T-helper 1 cell treated with Interleukin-12 subunit alpha and Interleukin-12 subunit beta and Interleukin-4 antibody, amounts not matched to agents 30 μg/mL and 1 μg/mL, for 36 hours (primary cell): ENCODE measurements at regions not wholly inside any gene's neighbourhood (a gene's known extent, or its start where the extent isn't known, plus 50 kb on each side); places are given as distances from the start of the nearest gene placed in this dataset.
"Not testable (repeated sequence)": the region's sequence is repeated elsewhere in the genome, so short reads cannot be mapped to it uniquely, and the experiment has no call there.

Experiments used
- H3K27ac Mint-ChIP-seq: one replicate; pipeline ENCODE4 v1.8.0; 2021; ENCODE audit warnings: mild to moderate bottlenecking, mixed read lengths
- H3K27me3 Mint-ChIP-seq: one replicate; pipeline ENCODE4 v1.8.0; 2021; ENCODE audit warnings: low read depth, mixed read lengths
- H3K36me3 Mint-ChIP-seq: one replicate; pipeline ENCODE4 v1.8.0; 2021; ENCODE audit warnings: low read depth, mixed read lengths
- H3K4me1 Mint-ChIP-seq: one replicate; pipeline ENCODE4 v1.8.0; 2021; ENCODE audit warnings: low read depth, mixed read lengths
- H3K4me3 Mint-ChIP-seq: one replicate; pipeline ENCODE4 v1.8.0; 2021; ENCODE audit warnings: mild to moderate bottlenecking, moderate library complexity, mixed read lengths
- H3K9me3 Mint-ChIP-seq: one replicate; pipeline ENCODE4 v1.8.0; 2021; ENCODE audit warnings: mixed read lengths

DNA sequence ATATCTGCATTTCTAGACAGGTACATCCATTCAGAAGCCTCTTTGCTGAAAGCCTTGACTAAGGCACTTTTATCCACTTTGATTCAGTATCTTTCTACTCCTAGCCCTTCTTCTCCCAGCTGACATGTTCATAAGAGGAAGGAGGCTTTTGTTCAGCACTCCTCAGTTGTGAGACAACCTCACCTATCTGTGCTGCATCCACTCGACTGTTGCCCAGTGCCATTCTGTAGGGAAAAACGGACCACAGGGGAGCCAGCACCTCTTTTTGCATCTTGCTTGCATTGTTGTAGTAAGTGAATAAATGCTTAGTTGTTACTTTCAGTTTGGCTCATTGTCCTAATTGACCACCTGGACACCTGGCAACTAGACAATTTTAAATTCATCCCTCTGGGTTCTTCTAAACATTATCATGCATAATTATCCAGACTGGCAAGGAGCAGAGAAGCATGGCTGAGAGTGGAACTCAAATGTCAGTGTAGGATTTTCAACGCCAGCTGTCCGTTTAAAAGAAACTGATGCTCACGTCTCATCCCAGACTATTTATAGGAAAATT lies 83.8 kb upstream of the BOD1L1 start:
- H3K4me3 Mint-ChIP-seq = no peak overlapping the region
- no peaks in the 10 kb centered on the region for H3K27me3 Mint-ChIP-seq
- no peaks in the 10 kb centered on the region for H3K9me3 Mint-ChIP-seq
- H3K36me3 Mint-ChIP-seq = no peaks in the 10 kb centered on the region
- no peaks in the 10 kb centered on the region for H3K4me1 Mint-ChIP-seq
- H3K27ac Mint-ChIP-seq = no peak overlapping the region

DNA sequence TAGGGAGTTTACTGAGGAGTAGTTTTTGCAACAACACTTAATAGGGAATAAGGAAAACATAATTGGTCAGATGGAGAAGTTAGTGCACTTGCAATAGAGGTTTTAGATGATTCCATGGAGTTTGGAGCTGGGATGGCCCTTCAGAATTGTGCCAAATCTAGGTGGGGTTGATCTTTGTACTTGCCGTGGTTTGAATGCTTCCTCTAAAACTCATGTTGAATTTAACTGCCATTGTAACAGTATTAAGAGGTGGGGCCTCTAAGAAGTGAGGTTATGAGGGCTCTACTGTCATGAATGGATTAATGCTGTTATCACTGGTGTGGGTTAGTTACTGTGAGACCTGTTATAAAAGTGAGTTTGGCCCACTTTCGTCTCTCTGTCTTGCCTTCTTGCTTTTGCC lies 94.4 kb upstream of the BOD1L1 start:
- Mint-ChIP-seq H3K36me3 (no peaks in the 10 kb centered on the region), H3K9me3 (no peaks in the 10 kb centered on the region), H3K27ac (no peak overlapping the region), H3K27me3 (no peaks in the 10 kb centered on the region), H3K4me3 (no peak overlapping the region), H3K4me1 (no peaks in the 10 kb centered on the region)

DNA sequence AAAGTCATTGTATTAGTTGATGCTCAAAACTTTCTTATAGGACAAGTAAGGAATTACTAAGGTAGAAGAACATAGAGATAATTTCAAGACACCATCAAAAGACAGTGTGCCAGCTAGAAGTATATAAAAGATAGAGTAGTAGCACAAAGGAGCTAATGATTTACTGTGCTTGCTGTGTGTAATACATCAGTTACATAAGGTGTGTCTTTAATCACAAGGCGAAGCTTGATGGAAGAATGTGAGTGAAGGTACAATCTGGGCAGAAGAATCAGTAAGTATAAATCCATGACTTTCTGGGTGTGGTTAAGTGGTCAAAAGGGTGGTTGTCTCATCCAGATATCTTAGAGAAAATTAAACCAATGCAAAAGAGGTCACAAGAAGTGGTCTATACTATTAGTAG lies 95.1 kb upstream of the BOD1L1 start:
- Mint-ChIP-seq H3K27ac (no peak overlapping the region), H3K27me3 (no peaks in the 10 kb centered on the region), H3K36me3 (no peaks in the 10 kb centered on the region), H3K4me3 (no peak overlapping the region), H3K4me1 (no peaks in the 10 kb centered on the region), H3K9me3 (no peaks in the 10 kb centered on the region)

DNA sequence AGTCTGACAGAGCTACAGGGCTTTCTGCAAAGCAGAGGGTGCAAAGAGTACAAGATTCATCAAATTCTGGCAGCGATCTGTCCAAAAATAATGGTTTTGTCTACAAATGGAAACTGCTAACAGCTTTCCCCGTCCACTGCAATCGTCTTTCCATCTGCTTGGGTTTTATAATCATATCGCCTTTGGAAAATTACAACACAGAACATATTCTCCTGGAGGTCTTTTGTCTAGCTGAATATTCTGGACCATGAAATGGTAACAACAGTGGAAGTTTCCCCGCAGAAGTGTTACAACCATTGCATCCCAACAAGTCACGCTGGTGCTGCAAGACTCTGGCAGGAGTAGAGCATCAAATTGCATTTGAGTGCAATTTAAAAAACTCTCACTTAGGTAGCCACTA lies 101.2 kb upstream of the BOD1L1 start:
- H3K4me1 Mint-ChIP-seq = no peaks in the 10 kb centered on the region
- no peak overlapping the region for H3K27ac Mint-ChIP-seq
- H3K4me3 Mint-ChIP-seq = no peak overlapping the region
- H3K36me3 Mint-ChIP-seq = no peaks in the 10 kb centered on the region
- no peaks in the 10 kb centered on the region for H3K27me3 Mint-ChIP-seq
- no peaks in the 10 kb centered on the region for H3K9me3 Mint-ChIP-seq

DNA sequence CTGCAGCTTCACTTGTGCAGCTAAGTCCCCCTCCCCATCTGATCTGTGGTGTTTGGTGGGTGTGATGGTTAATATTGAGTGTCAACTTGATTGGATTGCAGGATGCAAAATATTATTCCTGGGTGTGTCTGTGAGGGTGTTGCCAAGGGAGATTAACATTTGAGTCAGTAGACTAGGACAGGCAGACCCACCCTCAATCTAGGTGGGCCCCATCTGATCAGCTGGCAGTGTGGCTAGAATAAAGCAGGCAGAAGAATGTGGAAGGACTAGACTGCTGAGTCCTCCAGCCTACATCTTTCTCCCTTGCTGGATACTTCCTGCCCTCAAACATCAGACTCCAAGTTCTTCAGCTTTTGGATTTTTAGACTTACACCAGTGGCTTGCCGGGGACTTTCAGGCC lies 103.5 kb upstream of the BOD1L1 start:
- no peak overlapping the region for H3K4me3 Mint-ChIP-seq
- H3K4me1 Mint-ChIP-seq = no peaks in the 10 kb centered on the region
- H3K27me3 Mint-ChIP-seq = no peaks in the 10 kb centered on the region
- no peak overlapping the region for H3K27ac Mint-ChIP-seq
- H3K9me3 Mint-ChIP-seq = no peaks in the 10 kb centered on the region
- no peaks in the 10 kb centered on the region for H3K36me3 Mint-ChIP-seq

DNA sequence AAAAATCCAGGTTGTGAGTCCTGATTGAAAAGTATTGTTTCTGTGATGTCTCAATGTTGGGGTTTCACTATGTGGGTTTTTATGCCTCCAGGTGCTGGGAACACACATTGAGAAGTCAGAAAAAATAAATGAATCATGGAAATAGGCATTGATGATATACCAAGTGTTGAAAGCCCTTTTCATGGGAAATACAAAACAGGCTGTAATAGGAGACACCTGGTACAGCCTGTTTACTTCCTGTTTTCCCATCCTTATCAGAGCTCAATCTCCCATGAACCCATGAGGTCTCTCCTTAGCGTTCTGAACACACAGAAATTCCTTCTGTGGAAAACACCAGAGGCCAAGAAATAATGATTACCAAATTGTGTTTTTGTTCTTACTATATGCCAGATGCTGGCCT lies 106.3 kb upstream of the BOD1L1 start:
- no peaks in the 10 kb centered on the region for H3K4me1 Mint-ChIP-seq
- H3K27ac Mint-ChIP-seq = no peak overlapping the region
- no peaks in the 10 kb centered on the region for H3K36me3 Mint-ChIP-seq
- H3K4me3 Mint-ChIP-seq = no peak overlapping the region
- H3K9me3 Mint-ChIP-seq = no peaks in the 10 kb centered on the region
- no peaks in the 10 kb centered on the region for H3K27me3 Mint-ChIP-seq

DNA sequence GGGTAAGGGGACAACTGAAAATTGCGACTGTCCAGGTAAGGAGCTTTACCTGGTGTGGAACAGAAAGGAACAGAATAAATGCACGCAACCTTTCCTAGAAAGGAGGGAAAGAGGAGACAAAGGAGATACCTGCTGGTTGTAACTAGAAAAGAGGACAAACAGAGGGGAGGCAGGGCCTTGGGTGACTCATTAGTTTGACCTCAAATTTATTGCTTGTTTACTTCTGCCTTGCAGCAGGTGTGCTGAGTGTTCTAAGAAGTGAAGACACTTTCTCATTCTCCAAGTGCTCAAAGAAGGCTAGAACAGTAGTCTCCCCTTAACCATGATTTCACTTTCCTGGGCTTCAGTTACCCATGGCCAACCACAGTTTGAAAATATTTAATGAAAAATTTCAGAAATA lies 123.1 kb upstream of the BOD1L1 start:
- H3K4me3 Mint-ChIP-seq = no peak overlapping the region
- no peaks in the 10 kb centered on the region for H3K9me3 Mint-ChIP-seq
- H3K27ac Mint-ChIP-seq = no peak overlapping the region
- no peaks in the 10 kb centered on the region for H3K36me3 Mint-ChIP-seq
- no peaks in the 10 kb centered on the region for H3K27me3 Mint-ChIP-seq
- no peaks in the 10 kb centered on the region for H3K4me1 Mint-ChIP-seq

DNA sequence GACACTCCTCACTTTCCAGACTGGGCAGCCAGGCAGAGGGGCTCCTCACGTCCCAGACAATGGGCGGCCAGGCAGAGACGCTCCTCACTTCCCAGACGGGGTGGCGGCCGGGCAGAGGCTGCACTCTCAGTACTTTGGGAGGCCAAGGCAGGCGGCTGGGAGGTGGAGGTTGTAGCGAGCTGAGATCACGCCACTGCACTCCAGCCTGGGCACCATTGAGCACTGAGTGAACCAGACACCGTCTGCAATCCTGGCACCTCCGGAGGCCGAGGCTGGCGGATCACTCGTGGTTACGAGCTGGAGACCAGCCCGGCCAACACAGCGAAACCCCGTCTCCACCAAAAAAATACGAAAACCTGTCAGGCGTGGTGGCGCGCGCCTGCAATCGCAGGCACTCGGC lies 134.1 kb upstream of the BOD1L1 start:
- not testable (repeated sequence) for H3K36me3 Mint-ChIP-seq, H3K27me3 Mint-ChIP-seq, H3K27ac Mint-ChIP-seq, H3K4me1 Mint-ChIP-seq, H3K4me3 Mint-ChIP-seq
- peaks cover 37% of the 10 kb centered on the region for H3K9me3 Mint-ChIP-seq

DNA sequence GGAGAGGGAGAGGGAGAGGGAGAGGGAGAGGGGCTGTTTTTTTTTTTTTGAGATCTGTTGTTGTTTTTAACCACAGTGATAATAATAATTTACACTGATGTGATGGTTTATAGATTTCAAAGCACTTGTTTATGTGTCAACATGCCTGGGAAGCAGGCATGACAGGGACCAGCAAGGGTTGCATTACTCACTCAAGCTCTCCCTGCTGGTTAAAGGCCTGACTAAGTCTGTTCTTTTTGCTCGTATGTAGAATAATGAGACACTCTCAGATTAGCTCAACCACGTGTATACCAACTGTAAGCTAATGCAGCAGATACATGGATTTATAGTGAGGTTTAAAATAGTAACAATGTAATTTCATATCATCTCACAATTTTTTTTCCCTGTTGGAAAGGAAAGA lies 134.6 kb upstream of the BOD1L1 start:
- Mint-ChIP-seq H3K4me1 (no peaks in the 10 kb centered on the region), H3K9me3 (peaks cover 33% of the 10 kb centered on the region), H3K36me3 (no peaks in the 10 kb centered on the region), H3K27ac (no peak overlapping the region), H3K4me3 (no peak overlapping the region), H3K27me3 (no peaks in the 10 kb centered on the region)

DNA sequence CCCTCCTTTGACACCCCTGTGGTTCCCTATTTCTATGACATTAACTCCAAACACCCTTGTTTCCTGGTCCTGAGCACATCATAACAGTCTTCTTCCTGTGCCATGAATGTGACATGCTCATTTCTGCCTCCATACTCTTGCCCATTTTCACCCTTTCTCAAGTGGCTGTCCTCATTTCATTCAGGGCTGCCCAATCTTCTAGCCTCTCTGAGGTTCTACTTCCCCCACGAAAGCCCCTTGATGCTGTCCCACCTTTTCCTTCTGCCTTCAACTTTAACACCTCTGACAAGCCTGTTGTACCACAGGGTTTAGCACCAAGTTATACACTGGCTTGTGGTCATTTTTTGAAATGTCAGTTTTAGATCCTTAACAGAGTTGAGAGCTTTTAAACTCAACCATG lies 136.2 kb upstream of the BOD1L1 start:
- no peak overlapping the region for H3K4me3 Mint-ChIP-seq
- no peaks in the 10 kb centered on the region for H3K4me1 Mint-ChIP-seq
- no peaks in the 10 kb centered on the region for H3K36me3 Mint-ChIP-seq
- H3K9me3 Mint-ChIP-seq = peaks cover 22% of the 10 kb centered on the region
- no peak overlapping the region for H3K27ac Mint-ChIP-seq
- H3K27me3 Mint-ChIP-seq = no peaks in the 10 kb centered on the region

DNA sequence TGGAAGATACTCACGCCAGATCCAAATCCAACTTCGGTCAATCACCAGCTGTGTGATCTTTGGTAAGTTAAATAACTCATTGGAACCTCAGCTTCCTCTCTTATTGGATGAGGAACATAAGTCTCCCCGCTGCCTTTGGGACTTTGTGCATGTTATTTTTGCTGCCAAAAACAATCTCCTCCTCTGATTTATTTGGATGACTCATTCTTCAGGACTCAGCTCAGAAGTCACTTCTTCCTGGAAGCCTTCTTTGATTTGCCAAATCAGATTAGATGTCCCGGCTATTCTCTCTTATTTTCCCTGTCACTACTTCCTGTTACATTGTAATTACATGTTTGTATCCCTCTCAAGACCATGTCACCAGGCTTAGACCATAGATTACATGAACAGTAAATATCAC lies 138.0 kb upstream of the BOD1L1 start:
- Mint-ChIP-seq H3K4me1 (no peaks in the 10 kb centered on the region), H3K4me3 (no peak overlapping the region), H3K9me3 (peaks cover 13% of the 10 kb centered on the region), H3K27ac (no peak overlapping the region), H3K36me3 (no peaks in the 10 kb centered on the region), H3K27me3 (no peaks in the 10 kb centered on the region)

DNA sequence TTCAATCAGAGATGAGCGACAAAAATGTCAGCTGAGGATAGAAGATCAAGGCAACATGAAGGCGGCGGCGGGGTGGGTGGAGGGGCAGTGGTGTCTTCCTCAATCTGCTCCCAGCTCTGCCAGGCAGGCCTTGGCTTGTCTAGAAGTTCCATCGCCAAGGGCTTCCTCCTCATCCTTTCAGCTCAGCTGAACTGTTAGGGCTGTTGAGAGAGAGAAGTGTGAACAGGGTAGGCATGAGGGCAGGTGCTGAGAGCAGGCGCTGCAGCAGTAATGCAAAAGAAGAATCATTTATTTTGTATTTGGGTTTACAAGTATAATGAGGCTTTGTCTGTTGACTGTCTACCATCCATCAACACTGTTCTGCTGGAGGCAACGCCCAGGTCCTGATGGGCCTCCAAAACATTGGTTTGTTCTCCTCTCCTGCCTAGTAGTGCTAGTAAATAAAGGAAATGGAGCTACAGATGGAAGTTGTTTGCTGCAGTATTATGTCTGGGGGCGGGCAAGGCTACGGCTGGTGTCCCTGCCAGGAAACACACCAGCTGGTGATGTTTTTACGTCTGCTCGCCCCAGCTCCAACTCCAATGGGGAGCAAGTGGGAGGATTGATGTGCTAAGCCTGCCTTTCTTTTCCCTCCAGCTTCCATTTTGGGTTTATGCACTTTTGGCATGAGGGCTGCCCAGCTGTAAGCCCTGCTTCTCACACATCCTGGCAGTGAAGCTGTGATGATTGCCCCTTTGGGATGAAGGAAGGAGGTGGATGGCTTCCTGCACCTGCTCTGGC lies 139.4 kb upstream of the BOD1L1 start:
- no peak overlapping the region for H3K4me3 Mint-ChIP-seq
- H3K9me3 Mint-ChIP-seq = peaks cover 22% of the 10 kb centered on the region
- no peaks in the 10 kb centered on the region for H3K27me3 Mint-ChIP-seq
- no peaks in the 10 kb centered on the region for H3K36me3 Mint-ChIP-seq
- no peak overlapping the region for H3K27ac Mint-ChIP-seq
- no peaks in the 10 kb centered on the region for H3K4me1 Mint-ChIP-seq

DNA sequence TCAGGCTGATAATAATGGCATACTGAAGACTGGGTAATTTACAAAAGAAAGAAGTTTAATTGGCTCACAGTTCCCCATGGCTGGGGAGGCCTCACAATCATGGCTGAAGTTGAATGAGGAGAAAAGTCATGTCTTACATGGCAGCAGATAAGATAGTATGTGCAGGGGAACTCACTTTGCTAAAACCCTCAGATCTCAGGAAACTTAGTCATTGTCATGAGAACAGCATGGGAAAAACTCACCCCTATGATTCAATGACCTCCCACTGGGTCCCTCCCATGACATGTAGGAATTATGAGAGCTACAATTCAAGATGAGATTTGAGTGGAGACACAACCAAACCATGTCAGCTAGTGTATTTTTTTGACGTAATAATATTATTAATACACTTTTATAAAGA lies 149.8 kb upstream of the BOD1L1 start:
- H3K4me3 Mint-ChIP-seq = no peak overlapping the region
- no peaks in the 10 kb centered on the region for H3K36me3 Mint-ChIP-seq
- H3K9me3 Mint-ChIP-seq = peaks cover 10% of the 10 kb centered on the region
- H3K27ac Mint-ChIP-seq = no peak overlapping the region
- no peaks in the 10 kb centered on the region for H3K27me3 Mint-ChIP-seq
- H3K4me1 Mint-ChIP-seq = no peaks in the 10 kb centered on the region

DNA sequence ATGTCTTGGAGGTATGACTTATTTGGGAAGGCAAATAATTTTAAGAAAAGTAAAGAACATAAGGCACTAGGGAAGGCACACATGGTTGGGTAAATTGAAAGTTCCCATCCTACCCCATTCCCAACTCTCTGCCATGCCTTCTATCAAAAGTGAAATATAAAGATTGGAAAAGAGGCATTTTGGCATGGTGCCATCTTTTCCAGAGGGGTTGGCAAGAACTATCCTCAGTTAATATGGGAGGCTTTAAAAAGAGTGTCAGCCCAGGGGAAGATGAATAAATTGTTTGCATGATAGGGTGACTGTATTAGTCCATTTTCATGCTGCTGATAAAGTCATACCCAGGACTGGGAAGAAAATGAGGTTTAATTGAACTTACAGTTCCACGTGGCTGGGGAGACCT lies 150.8 kb upstream of the BOD1L1 start:
- Mint-ChIP-seq H3K4me3 (no peak overlapping the region), H3K36me3 (no peaks in the 10 kb centered on the region), H3K9me3 (peaks cover 10% of the 10 kb centered on the region), H3K4me1 (no peaks in the 10 kb centered on the region), H3K27me3 (no peaks in the 10 kb centered on the region), H3K27ac (no peak overlapping the region)

DNA sequence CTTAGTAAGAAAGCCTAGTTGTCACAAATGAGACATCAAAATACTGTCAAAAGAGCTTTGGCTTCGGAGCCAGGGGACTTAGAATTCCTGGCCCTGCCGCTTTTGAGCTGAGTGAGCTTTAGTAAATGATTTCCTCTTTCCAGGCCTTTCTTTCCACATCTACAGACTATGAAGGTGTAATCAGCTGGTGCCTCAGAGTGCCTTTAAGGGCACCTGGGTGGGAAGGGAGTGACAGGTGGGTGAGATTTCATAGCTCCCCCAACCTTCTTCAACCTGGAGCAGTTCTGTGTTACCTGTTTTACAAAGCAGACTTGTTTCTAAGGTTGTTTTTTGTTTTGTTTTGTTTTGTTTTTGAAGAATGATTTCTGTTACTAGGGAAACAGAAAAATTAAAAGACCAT lies 154.7 kb upstream of the BOD1L1 start:
- no peaks in the 10 kb centered on the region for H3K27me3 Mint-ChIP-seq
- H3K4me1 Mint-ChIP-seq = no peaks in the 10 kb centered on the region
- no peak overlapping the region for H3K4me3 Mint-ChIP-seq
- H3K27ac Mint-ChIP-seq = no peak overlapping the region
- H3K9me3 Mint-ChIP-seq = peaks cover 4% of the 10 kb centered on the region
- no peaks in the 10 kb centered on the region for H3K36me3 Mint-ChIP-seq
